ENCODE measurements at regions not wholly inside any gene's neighbourhood (a gene's known extent, or its start where the extent isn't known, plus 50 kb on each side); places are given as distances from the start of the nearest gene placed in this dataset.

DNA sequence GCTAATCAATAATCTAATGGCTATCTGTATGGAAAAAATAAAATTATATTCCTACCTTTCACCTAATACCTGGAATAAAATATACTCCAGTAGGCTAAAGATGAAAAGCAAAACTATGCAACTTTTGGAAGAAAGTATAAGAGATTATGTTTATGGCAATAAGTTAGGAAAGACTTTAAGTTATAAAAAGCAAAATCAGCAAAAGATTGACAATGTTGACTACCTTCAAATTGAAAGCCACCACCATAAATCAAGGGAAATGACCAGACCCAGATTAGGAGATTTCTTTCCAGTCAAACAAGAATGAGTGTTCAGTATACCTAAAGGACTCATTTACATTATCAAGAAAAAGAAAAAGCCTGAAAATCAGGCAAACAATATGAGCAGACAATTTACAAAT, 159.1 kb upstream of the ZBED5 start:
- no peaks in the 10 kb centered on the region for H3K27me3 ChIP-seq (ENCODE audit: control insufficient read depth, insufficient read depth, low read length)
- H3K27ac ChIP-seq (ENCODE audit: low read length), result no peak overlapping the region
- peaks cover 2% of the 10 kb centered on the region; the same call in 1 of the 2 replicates for H3K4me1 ChIP-seq (ENCODE audit: control insufficient read depth, insufficient read depth, low read length)
- no peaks in the 10 kb centered on the region for H3K36me3 ChIP-seq (ENCODE audit: control insufficient read depth, insufficient read depth, low read length)
- no peak for DNase-seq (ENCODE audit: low read depth, low spot score)
- no peaks in the 10 kb centered on the region for H3K9me3 ChIP-seq (ENCODE audit: control insufficient read depth, insufficient read depth, low read length)
- H3K4me3 ChIP-seq (ENCODE audit: low read length), result no peak overlapping the region

DNA sequence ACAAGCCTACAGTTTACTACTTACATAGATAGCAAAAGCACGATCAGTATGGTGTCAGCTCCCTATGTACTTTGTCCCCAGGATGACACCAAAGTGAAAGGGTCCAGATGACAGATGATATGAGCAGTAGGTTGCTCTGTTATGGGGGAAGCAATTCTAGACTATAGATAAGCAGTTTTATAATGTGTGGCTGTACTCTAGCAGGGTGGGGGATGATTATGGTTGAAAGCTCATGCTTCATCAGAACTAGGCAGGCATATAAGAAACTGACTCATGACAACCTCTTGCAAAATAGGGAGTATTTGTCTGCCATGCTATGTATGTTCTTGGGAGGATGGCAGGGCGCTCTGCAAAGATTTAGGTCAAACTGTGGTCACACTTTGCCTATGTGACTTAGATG, 158.2 kb upstream of the ZBED5 start:
- no peak for DNase-seq (ENCODE audit: low read depth, low spot score)
- H3K27me3 ChIP-seq (ENCODE audit: control insufficient read depth, insufficient read depth, low read length), result no peaks in the 10 kb centered on the region

DNA sequence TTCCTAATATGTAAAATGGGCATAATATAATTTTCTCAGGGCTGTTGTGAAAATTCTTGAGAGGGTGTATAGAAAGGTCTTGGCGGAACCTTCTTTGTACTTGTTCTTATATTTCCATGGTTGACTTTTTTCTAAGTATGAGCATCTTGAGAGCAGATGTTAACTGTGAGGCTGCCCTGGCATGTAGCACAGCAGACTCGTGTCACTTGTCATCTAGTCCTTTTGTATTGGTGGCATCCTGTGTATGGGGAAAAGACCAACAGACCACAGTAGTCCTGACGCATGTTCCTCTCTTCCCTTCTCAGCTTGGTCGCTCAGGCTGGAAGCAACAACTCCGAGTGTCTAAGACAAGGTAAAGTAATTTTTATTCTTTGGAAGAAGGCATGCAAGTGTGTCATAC, 153.8 kb upstream of the ZBED5 start:
- no peaks in the 10 kb centered on the region for H3K9me3 ChIP-seq (ENCODE audit: control insufficient read depth, insufficient read depth, low read length)
- H3K27me3 ChIP-seq (ENCODE audit: control insufficient read depth, insufficient read depth, low read length), result no peaks in the 10 kb centered on the region
- peaks cover 6% of the 10 kb centered on the region; the same call in 1 of the 2 replicates for H3K4me1 ChIP-seq (ENCODE audit: control insufficient read depth, insufficient read depth, low read length)
- H3K27ac ChIP-seq (ENCODE audit: low read length), result no peak overlapping the region
- no peaks in the 10 kb centered on the region for H3K36me3 ChIP-seq (ENCODE audit: control insufficient read depth, insufficient read depth, low read length)
- no CpG with 5 or more reads among the region's 5 CpGs for WGBS (ENCODE audit: insufficient coverage, insufficient read length)
- DNase-seq (ENCODE audit: low read depth, low spot score), result no peak
- H3K4me3 ChIP-seq (ENCODE audit: low read length), result no peak overlapping the region

More for the DNA sequence above, 158.2 kb upstream of the ZBED5 start:
- Histone ChIP-seq H3K9me3 (ENCODE audit: control insufficient read depth, insufficient read depth, low read length) (no peaks in the 10 kb centered on the region), H3K4me3 (ENCODE audit: low read length) (no peak overlapping the region), H3K36me3 (ENCODE audit: control insufficient read depth, insufficient read depth, low read length) (no peaks in the 10 kb centered on the region), H3K4me1 (ENCODE audit: control insufficient read depth, insufficient read depth, low read length) (peaks cover 3% of the 10 kb centered on the region; the same call in 1 of the 2 replicates), H3K27ac (ENCODE audit: low read length) (no peak overlapping the region)
- WGBS (ENCODE audit: insufficient coverage, insufficient read length), result no CpG with 5 or more reads among the region's 2 CpGs

DNA sequence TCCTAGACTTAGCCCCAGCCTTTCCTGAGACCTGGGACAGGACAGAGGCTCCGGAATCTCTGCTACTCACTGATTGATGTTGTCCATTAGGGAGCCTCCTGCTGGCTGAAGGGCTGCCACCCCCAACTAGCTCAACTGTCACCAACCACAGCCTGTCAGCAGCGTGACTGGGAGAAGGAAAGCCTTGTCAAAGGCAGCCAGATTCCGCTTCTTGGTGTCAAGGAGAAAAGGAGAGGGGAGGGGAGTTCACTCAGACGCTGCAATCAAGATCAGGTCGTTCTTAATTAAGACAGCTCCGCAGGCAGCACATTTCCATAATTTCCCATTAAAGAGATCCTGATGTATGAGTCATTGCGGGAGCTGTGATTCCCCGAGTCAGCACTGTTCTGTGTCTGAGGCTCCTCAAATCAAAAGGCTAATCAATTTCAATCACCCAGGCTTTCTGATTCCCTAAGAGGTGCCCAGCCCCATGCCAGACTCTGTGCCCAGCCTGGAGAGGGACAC, 152.8 kb upstream of the ZBED5 start:
- DNase-seq (ENCODE audit: low read depth, low spot score), result peak; percentile 35
- Histone ChIP-seq H3K27me3 (ENCODE audit: control insufficient read depth, insufficient read depth, low read length) (no peaks in the 10 kb centered on the region), H3K9me3 (ENCODE audit: control insufficient read depth, insufficient read depth, low read length) (no peaks in the 10 kb centered on the region), H3K27ac (ENCODE audit: low read length) (no peak overlapping the region), H3K4me3 (ENCODE audit: low read length) (no peak overlapping the region), H3K36me3 (ENCODE audit: control insufficient read depth, insufficient read depth, low read length) (no peaks in the 10 kb centered on the region), H3K4me1 (ENCODE audit: control insufficient read depth, insufficient read depth, low read length) (peaks cover 6% of the 10 kb centered on the region; the same call in 1 of the 2 replicates)
- no CpG with 5 or more reads among the region's 8 CpGs for WGBS (ENCODE audit: insufficient coverage, insufficient read length)

DNA sequence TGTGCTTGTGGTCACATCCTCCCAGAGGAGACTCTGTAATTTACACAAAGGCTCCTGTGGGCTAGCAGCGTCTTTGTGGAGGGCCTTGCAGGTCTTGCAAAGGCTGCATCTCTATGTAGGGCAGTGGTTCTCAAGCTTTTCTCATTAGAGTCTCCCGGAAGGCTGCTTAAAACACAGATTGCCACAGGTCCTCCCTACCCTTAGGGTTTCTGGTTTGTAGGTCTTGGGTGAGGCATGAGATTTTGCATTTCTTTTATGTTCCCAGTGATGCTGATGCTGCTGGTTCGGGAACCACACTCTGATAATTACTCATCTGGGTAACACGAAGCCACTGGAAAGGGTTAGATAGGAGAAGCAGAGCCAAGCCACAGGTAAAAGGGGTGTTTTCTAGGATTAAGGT, 151.3 kb upstream of the ZBED5 start:
- H3K27me3 ChIP-seq (ENCODE audit: control insufficient read depth, insufficient read depth, low read length), result no peaks in the 10 kb centered on the region
- WGBS (ENCODE audit: insufficient coverage, insufficient read length), result no CpG with 5 or more reads among the region's 4 CpGs
- DNase-seq (ENCODE audit: low read depth, low spot score), result no peak
- H3K4me3 ChIP-seq (ENCODE audit: low read length), result no peak overlapping the region
- no peaks in the 10 kb centered on the region for H3K36me3 ChIP-seq (ENCODE audit: control insufficient read depth, insufficient read depth, low read length)
- H3K4me1 ChIP-seq (ENCODE audit: control insufficient read depth, insufficient read depth, low read length), result peaks cover 6% of the 10 kb centered on the region; the same call in 1 of the 2 replicates
- H3K27ac ChIP-seq (ENCODE audit: low read length), result no peak overlapping the region
- H3K9me3 ChIP-seq (ENCODE audit: control insufficient read depth, insufficient read depth, low read length), result no peaks in the 10 kb centered on the region

DNA sequence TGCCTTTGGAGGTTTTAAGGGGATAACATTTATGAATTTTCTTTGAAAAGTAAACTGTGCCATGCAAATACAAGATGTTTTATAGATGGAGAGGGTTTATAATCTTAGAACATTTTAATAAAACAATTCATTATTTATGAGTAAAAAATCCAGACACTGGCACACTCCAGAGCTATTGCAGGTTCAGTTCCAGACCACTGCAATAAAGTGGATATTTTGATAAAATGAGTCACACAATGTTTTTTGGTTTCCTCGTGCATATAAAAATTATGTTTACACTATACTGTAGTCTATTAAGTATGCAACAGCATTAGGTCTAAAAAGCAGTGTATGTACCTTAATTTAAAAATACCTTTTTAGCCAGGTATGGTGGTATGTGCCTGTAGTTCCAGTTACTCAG, 146.2 kb upstream of the ZBED5 start:
- Histone ChIP-seq H3K27ac (ENCODE audit: low read length) (no peak overlapping the region), H3K4me1 (ENCODE audit: control insufficient read depth, insufficient read depth, low read length) (no peaks in the 10 kb centered on the region), H3K36me3 (ENCODE audit: control insufficient read depth, insufficient read depth, low read length) (no peaks in the 10 kb centered on the region), H3K27me3 (ENCODE audit: control insufficient read depth, insufficient read depth, low read length) (no peaks in the 10 kb centered on the region), H3K4me3 (ENCODE audit: low read length) (no peak overlapping the region), H3K9me3 (ENCODE audit: control insufficient read depth, insufficient read depth, low read length) (no peaks in the 10 kb centered on the region)
- DNase-seq (ENCODE audit: low read depth, low spot score), result no peak
- no CpG with 5 or more reads among the region's 1 CpG for WGBS (ENCODE audit: insufficient coverage, insufficient read length)

DNA sequence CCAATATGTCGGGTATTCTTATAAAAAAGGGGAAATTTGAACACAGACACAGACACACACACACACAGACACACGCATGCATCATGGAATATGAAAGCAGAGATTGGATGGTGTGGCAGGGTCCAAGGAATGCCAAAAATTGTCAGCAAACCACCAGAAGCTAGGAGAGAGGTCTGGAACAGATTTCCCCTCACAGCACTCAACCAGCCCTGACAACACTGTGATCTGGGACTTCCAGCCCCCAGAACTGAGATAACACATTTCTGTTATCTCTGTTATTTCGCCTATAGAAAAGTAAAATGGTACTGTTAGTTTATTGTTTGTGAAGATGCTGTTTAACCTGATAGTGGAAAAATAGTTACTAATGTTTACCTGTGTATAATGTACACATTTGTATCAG, 145.4 kb upstream of the ZBED5 start:
- no CpG with 5 or more reads among the region's 3 CpGs for WGBS (ENCODE audit: insufficient coverage, insufficient read length)

DNA sequence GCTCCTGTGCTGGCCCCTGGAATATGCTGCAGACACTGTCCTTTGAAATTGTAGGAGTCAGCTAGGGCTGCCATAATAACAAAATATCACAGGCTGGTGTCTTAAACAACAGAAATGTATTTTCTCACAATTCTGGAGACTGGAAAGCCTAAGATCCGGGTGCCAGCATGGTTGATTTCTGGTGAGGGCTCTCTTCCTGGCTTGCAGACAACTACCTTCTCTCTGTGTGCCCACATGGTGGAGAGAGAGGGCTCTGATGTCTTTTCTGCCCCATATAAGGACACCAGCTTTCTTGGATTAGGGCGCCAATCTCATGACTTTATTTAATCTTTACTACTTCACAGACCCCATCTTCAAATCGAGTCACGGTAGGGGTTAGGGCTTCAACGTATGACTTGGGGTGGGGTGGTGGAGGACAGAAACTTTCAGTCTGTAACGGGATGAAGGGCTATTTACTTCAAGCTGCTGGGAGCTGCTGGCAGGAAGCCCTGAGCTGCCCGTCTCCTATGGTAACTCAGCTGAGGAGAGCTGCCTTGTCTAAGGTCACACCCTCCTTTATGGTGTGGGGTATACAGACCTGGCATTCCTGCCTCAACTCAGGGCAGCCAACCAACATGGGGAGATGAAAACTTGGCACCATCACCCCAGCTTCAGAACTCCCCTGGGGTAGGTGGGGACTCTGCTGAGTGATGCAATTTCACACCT, 142.9 kb upstream of the ZBED5 start:
- no peak for DNase-seq (ENCODE audit: low read depth, low spot score)
- no peaks in the 10 kb centered on the region for H3K27me3 ChIP-seq (ENCODE audit: control insufficient read depth, insufficient read depth, low read length)
- no peaks in the 10 kb centered on the region for H3K36me3 ChIP-seq (ENCODE audit: control insufficient read depth, insufficient read depth, low read length)
- WGBS (ENCODE audit: insufficient coverage, insufficient read length), result no CpG with 5 or more reads among the region's 7 CpGs
- no peak overlapping the region for H3K27ac ChIP-seq (ENCODE audit: low read length)
- H3K4me1 ChIP-seq (ENCODE audit: control insufficient read depth, insufficient read depth, low read length), result no peaks in the 10 kb centered on the region
- no peak overlapping the region for H3K4me3 ChIP-seq (ENCODE audit: low read length)
- H3K9me3 ChIP-seq (ENCODE audit: control insufficient read depth, insufficient read depth, low read length), result no peaks in the 10 kb centered on the region

More for the DNA sequence above, 145.4 kb upstream of the ZBED5 start:
- Histone ChIP-seq H3K36me3 (ENCODE audit: control insufficient read depth, insufficient read depth, low read length) (no peaks in the 10 kb centered on the region), H3K27ac (ENCODE audit: low read length) (no peak overlapping the region), H3K9me3 (ENCODE audit: control insufficient read depth, insufficient read depth, low read length) (no peaks in the 10 kb centered on the region), H3K4me3 (ENCODE audit: low read length) (no peak overlapping the region), H3K4me1 (ENCODE audit: control insufficient read depth, insufficient read depth, low read length) (no peaks in the 10 kb centered on the region), H3K27me3 (ENCODE audit: control insufficient read depth, insufficient read depth, low read length) (no peaks in the 10 kb centered on the region)
- no peak for DNase-seq (ENCODE audit: low read depth, low spot score)

DNA sequence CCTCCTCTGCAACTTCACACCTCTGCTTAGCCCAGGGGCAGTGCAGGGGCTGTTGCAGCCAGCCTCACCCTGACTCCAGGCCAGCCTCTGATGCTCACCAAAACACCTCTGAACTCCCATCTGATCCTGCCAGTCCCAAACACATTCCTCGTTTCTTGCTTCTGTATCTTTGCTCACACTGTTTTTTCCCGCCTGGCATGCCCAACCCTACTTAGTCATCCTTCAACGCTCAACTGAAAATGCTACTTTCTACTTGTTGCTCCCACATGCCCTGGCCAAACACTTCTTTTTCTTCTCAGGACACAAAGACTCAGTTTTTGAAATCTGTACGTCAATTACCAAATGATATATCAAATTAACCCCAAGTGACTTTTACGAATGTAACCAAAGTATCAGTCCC, 140.8 kb upstream of the ZBED5 start:
- no peaks in the 10 kb centered on the region for H3K27me3 ChIP-seq (ENCODE audit: control insufficient read depth, insufficient read depth, low read length)

DNA sequence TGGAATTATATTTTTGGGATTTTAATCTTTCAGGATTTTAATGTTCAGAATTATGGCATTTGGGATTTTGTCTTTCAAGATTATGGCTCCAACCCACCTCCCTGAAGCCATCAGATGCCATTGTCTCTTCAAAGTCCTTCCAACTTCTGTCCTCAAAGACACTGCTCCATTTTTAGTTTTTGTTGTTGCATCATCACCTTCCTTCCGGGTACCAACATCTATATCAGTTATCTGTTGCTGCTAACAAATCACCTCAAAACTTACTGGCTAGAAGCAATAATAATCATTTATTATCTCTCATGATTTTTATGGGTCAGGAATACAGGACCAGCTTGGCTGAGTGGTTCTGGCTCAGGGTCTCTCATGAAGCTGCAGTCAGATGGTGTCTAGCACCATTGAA, 138.8 kb upstream of the ZBED5 start:
- Histone ChIP-seq H3K4me3 (ENCODE audit: low read length) (no peak overlapping the region), H3K9me3 (ENCODE audit: control insufficient read depth, insufficient read depth, low read length) (no peaks in the 10 kb centered on the region), H3K36me3 (ENCODE audit: control insufficient read depth, insufficient read depth, low read length) (no peaks in the 10 kb centered on the region), H3K4me1 (ENCODE audit: control insufficient read depth, insufficient read depth, low read length) (no peaks in the 10 kb centered on the region), H3K27ac (ENCODE audit: low read length) (no peak overlapping the region), H3K27me3 (ENCODE audit: control insufficient read depth, insufficient read depth, low read length) (no peaks in the 10 kb centered on the region)
- WGBS (ENCODE audit: insufficient coverage, insufficient read length), result no CpG with 5 or more reads among the region's 1 CpG
- DNase-seq (ENCODE audit: low read depth, low spot score), result no peak

More for the DNA sequence above, 140.8 kb upstream of the ZBED5 start:
- no CpG with 5 or more reads among the region's 5 CpGs for WGBS (ENCODE audit: insufficient coverage, insufficient read length)
- Histone ChIP-seq H3K4me3 (ENCODE audit: low read length) (no peak overlapping the region), H3K36me3 (ENCODE audit: control insufficient read depth, insufficient read depth, low read length) (no peaks in the 10 kb centered on the region), H3K27ac (ENCODE audit: low read length) (no peak overlapping the region), H3K4me1 (ENCODE audit: control insufficient read depth, insufficient read depth, low read length) (no peaks in the 10 kb centered on the region), H3K9me3 (ENCODE audit: control insufficient read depth, insufficient read depth, low read length) (no peaks in the 10 kb centered on the region)
- no peak for DNase-seq (ENCODE audit: low read depth, low spot score)

DNA sequence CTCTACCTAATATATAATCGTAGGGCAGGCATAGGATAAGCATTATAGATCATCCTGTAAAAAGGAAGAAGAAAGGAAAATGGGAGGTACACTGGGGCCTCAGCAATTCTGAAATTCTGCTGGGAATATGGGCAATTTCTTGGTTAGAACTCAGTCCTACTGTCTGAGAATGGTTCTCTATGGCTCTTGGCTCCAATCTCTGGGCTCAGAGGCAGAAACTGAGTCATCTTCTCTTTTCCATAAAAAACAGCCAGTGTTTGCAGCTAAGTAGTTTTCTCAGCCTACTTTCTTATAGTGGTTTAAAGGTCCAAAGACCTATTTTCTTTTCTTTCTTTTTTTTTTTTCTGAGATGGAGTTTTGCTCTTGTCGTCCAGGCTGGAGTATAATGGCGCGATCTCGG, 135.8 kb upstream of the ZBED5 start:
- WGBS (ENCODE audit: insufficient coverage, insufficient read length), result no CpG with 5 or more reads among the region's 5 CpGs
- H3K27ac ChIP-seq (ENCODE audit: low read length), result no peak overlapping the region

More for the DNA sequence above, 135.8 kb upstream of the ZBED5 start:
- Histone ChIP-seq H3K9me3 (ENCODE audit: control insufficient read depth, insufficient read depth, low read length) (no peaks in the 10 kb centered on the region), H3K36me3 (ENCODE audit: control insufficient read depth, insufficient read depth, low read length) (no peaks in the 10 kb centered on the region), H3K4me3 (ENCODE audit: low read length) (no peak overlapping the region), H3K4me1 (ENCODE audit: control insufficient read depth, insufficient read depth, low read length) (no peaks in the 10 kb centered on the region), H3K27me3 (ENCODE audit: control insufficient read depth, insufficient read depth, low read length) (no peaks in the 10 kb centered on the region)
- DNase-seq (ENCODE audit: low read depth, low spot score), result no peak

Measured in iPS DF 6.9 (cell line).